H9 (cell line): ENCODE measurements at regions not wholly inside any gene's neighbourhood (a gene's known extent, or its start where the extent isn't known, plus 50 kb on each side); places are given as distances from the start of the nearest gene placed in this dataset.

Source experiments
- DNase-seq: peaks from one replicate; pipeline ENCODE4 v3.0.0-alpha.2; 2017
- H2AFZ ChIP-seq: one replicate; pipeline ENCODE4 v1.6.1; 2013; ENCODE audit warnings: mild to moderate bottlenecking, low read length, control low read depth, moderate library complexity
- H2AK5ac ChIP-seq: 2 replicates; pipeline ENCODE4 v1.6.1; 2013; ENCODE audit warnings: low read length, control low read depth, mixed read lengths; ENCODE audit not compliant: insufficient read length
- H2BK120ac ChIP-seq: one replicate; pipeline ENCODE4 v1.6.1; 2013; ENCODE audit warnings: low read depth, mild to moderate bottlenecking, low read length, control low read depth, inconsistent platforms; ENCODE audit not compliant: poor library complexity, severe bottlenecking
- H2BK12ac ChIP-seq: 2 replicates; pipeline ENCODE4 v1.6.1; 2013; ENCODE audit warnings: low read length, control low read depth, mixed read lengths, low read depth; ENCODE audit not compliant: insufficient read length
- H2BK15ac ChIP-seq: 2 replicates; pipeline ENCODE4 v1.6.1; 2013; ENCODE audit warnings: low read depth, low read length, control low read depth
- H2BK20ac ChIP-seq: one replicate; pipeline ENCODE4 v1.6.1; 2013; ENCODE audit warnings: low read depth, mild to moderate bottlenecking, low read length, control low read depth, inconsistent platforms; ENCODE audit not compliant: poor library complexity, severe bottlenecking
- H2BK5ac ChIP-seq: 2 replicates; pipeline ENCODE4 v1.6.1; 2013; ENCODE audit warnings: low read length, control low read depth, mixed read lengths; ENCODE audit not compliant: insufficient read length
- H3K14ac ChIP-seq: 2 replicates; pipeline ENCODE4 v1.6.1; 2013; ENCODE audit warnings: low read length, control low read depth; ENCODE audit not compliant: insufficient read depth
- H3K18ac ChIP-seq: 2 replicates; pipeline ENCODE4 v1.6.1; 2013; ENCODE audit warnings: low read depth, mild to moderate bottlenecking, mixed read lengths, low read length, control low read depth; ENCODE audit not compliant: insufficient read length
- H3K23ac ChIP-seq: 2 replicates; pipeline ENCODE4 v1.6.1; 2013; ENCODE audit warnings: low read length, control low read depth, mixed read lengths, low read depth; ENCODE audit not compliant: insufficient read length
- H3K23me2 ChIP-seq: 2 replicates; pipeline ENCODE4 v1.6.1; 2013; ENCODE audit warnings: low read depth, mild to moderate bottlenecking, mixed read lengths, low read length, control low read depth; ENCODE audit not compliant: insufficient read length, poor library complexity, severe bottlenecking
- H3K27ac ChIP-seq: 2 replicates; pipeline ENCODE4 v1.5.1; 2013; ENCODE audit warnings: low read length, control low read depth, mixed read lengths, low read depth; ENCODE audit not compliant: insufficient read length
- H3K27me3 ChIP-seq: 2 replicates; pipeline ENCODE4 v1.6.1; 2013; ENCODE audit warnings: low read length, control low read depth, inconsistent platforms; ENCODE audit not compliant: insufficient read depth
- H3K4ac ChIP-seq: 2 replicates; pipeline ENCODE4 v1.6.1; 2013; ENCODE audit warnings: low read depth, mild to moderate bottlenecking, control low read depth, inconsistent platforms, low read length, moderate library complexity
- H3K4me1 ChIP-seq: 2 replicates; pipeline ENCODE4 v1.6.1; 2013; ENCODE audit warnings: low read length, control low read depth, inconsistent platforms; ENCODE audit not compliant: insufficient read depth
- H3K4me2 ChIP-seq: 2 replicates; pipeline ENCODE4 v1.6.1; 2013; ENCODE audit warnings: low read length, control low read depth, mixed read lengths; ENCODE audit not compliant: insufficient read length, insufficient read depth
- H3K56ac ChIP-seq: 2 replicates; pipeline ENCODE4 v1.6.1; 2013; ENCODE audit warnings: low read depth, mild to moderate bottlenecking, mixed read lengths, low read length, control low read depth; ENCODE audit not compliant: insufficient read length
- H3K79me1 ChIP-seq: 2 replicates; pipeline ENCODE4 v1.6.1; 2013; ENCODE audit warnings: low read depth, mild to moderate bottlenecking, moderate library complexity, low read length, control low read depth, inconsistent platforms; ENCODE audit not compliant: insufficient read depth, poor library complexity, severe bottlenecking
- H3K79me2 ChIP-seq: 2 replicates; pipeline ENCODE4 v1.6.1; 2013; ENCODE audit warnings: low read length, control low read depth, inconsistent platforms; ENCODE audit not compliant: insufficient read depth
- H3K9ac ChIP-seq: 2 replicates; pipeline ENCODE4 v1.6.1; 2013; ENCODE audit warnings: low read length, control low read depth, mixed read lengths; ENCODE audit not compliant: insufficient read length; ENCODE audit errors: extremely low read depth
- H3K9me3 ChIP-seq: one replicate; pipeline ENCODE4 v1.6.1; 2013; ENCODE audit warnings: low read depth, low read length, inconsistent platforms; ENCODE audit not compliant: control insufficient read depth
- H3T11ph ChIP-seq: one replicate; pipeline ENCODE4 v1.6.1; 2013; ENCODE audit warnings: mild to moderate bottlenecking, low read length, control low read depth, inconsistent platforms
- H4K20me1 ChIP-seq: one replicate; pipeline ENCODE4 v1.6.1; 2013; ENCODE audit not compliant: control insufficient read depth, insufficient read length, insufficient read depth
- H4K5ac ChIP-seq: 2 replicates; pipeline ENCODE4 v1.6.1; 2013; ENCODE audit warnings: low read depth, mild to moderate bottlenecking, mixed read lengths, low read length, control low read depth; ENCODE audit not compliant: insufficient read length
- H4K8ac ChIP-seq: replicated peaks from 2 replicates; pipeline ENCODE4 v1.6.1; 2013; ENCODE audit warnings: low read length, control low read depth, mixed read lengths, low read depth; ENCODE audit not compliant: insufficient read length
- H4K91ac ChIP-seq: 2 replicates; pipeline ENCODE4 v1.6.1; 2013; ENCODE audit warnings: low read depth, mild to moderate bottlenecking, moderate library complexity, mixed read lengths, low read length, control low read depth; ENCODE audit not compliant: insufficient read length
- H3K27ac Mint-ChIP-seq, 3 experiments: 2 replicates in 2 of 3; 3 replicates in 1 of 3; pipeline ENCODE4 v1.8.0; 2020 to 2021; ENCODE audit warnings: mixed read lengths in 3 of 3, mild to moderate bottlenecking in 1 of 3, moderate library complexity in 1 of 3
- H3K27me3 Mint-ChIP-seq: 2 replicates; pipeline ENCODE4 v1.8.0; 2021; ENCODE audit warnings: low read depth, mild to moderate bottlenecking, moderate library complexity, mixed read lengths
- H3K36me3 Mint-ChIP-seq, 3 experiments: 2 replicates in 2 of 3; 3 replicates in 1 of 3; pipeline ENCODE4 v1.8.0; 2020 to 2021; ENCODE audit warnings: low read depth in 3 of 3, mixed read lengths in 3 of 3; ENCODE audit not compliant: insufficient read depth in 1 of 3
- H3K4me1 Mint-ChIP-seq, 2 experiments: 2 replicates each; pipeline ENCODE4 v1.8.0; 2020; ENCODE audit warnings: mixed read lengths in 2 of 2
- H3K4me3 Mint-ChIP-seq, 2 experiments: 2 replicates in 1 of 2; 3 replicates in 1 of 2; pipeline ENCODE4 v1.8.0; 2020 to 2021; ENCODE audit warnings: mild to moderate bottlenecking in 2 of 2, mixed read lengths in 2 of 2, moderate library complexity in 1 of 2
- H3K9me3 Mint-ChIP-seq, 2 experiments: 2 replicates in 1 of 2; 3 replicates in 1 of 2; pipeline ENCODE4 v1.8.0; 2020; ENCODE audit warnings: mild to moderate bottlenecking in 2 of 2, mixed read lengths in 2 of 2, moderate library complexity in 1 of 2
- CTCF ChIP-seq: fragments of 200-600 bp; sonication (generic); conservative IDR thresholded peaks from 3 replicates; pipeline ENCODE4 v1.8.0; 2021; ENCODE audit warnings: antibody characterized with exemption, mild to moderate bottlenecking
- whole genome bisulfite sequencing: extraction: QIAGEN DNeasy Blood & Tissue Kit; methylation state at CpG from one replicate; pipeline ENCODE4 v1.1.7; 2013; ENCODE audit warnings: missing lambda C conversion rate, low lambda C conversion rate, mixed read lengths; ENCODE audit not compliant: insufficient read length; ENCODE audit errors: extremely low coverage; 5-methylcytosine and 5-hydroxymethylcytosine counted together

- Histone ChIP-seq H4K8ac (no peak overlapping the region), H3K56ac (no peak overlapping the region), H2BK120ac (no peak overlapping the region), H3K14ac (no peak overlapping the region), H4K5ac (no peak overlapping the region), H2AFZ (no peak overlapping the region), H4K91ac (no peak overlapping the region), H3K4ac (no peak overlapping the region), H3T11ph (no peak overlapping the region), H3K4me2 (no peak overlapping the region), H2BK5ac (no peak overlapping the region), H2AK5ac (no peak overlapping the region), H3K9me3 (no peaks in the 10 kb centered on the region), H3K79me2 (no peaks in the 10 kb centered on the region), H3K18ac (no peak overlapping the region), H3K9ac (no peak overlapping the region), H3K23me2 (no peaks in the 10 kb centered on the region), H4K20me1 (no peaks in the 10 kb centered on the region), H3K23ac (no peak overlapping the region), H3K27ac (no peak overlapping the region), H2BK20ac (no peak overlapping the region), H3K4me1 (peaks cover 4% of the 10 kb centered on the region), H3K79me1 (no peaks in the 10 kb centered on the region), H3K27me3 (no peaks in the 10 kb centered on the region), H2BK12ac (no peak overlapping the region), H2BK15ac (no peak overlapping the region)
- TF ChIP-seq CTCF = no peak
- no CpG with 5 or more reads among the region's 6 CpGs for WGBS
- H3K27me3 Mint-ChIP-seq = no peaks in the 10 kb centered on the region; the same call in 1 of the 2 replicates
- H3K27ac Mint-ChIP-seq = no peak overlapping the region; a peak in 1 of 7 replicates
- H3K4me3 Mint-ChIP-seq = no peak overlapping the region
- DNase-seq = no peak
- H3K4me1 Mint-ChIP-seq = peaks cover 18 to 39% of the 10 kb centered on the region in 2 experiments
- no peaks in the 10 kb centered on the region for H3K9me3 Mint-ChIP-seq
- H3K36me3 Mint-ChIP-seq = no peaks in the 10 kb centered on the region
Observed at GRCh38 chr1:22366346-22366745, 85.3 kb upstream of the ZBTB40 start.
